ENCODE measurements at regions not wholly inside any gene's neighbourhood (a gene's known extent, or its start where the extent isn't known, plus 50 kb on each side); places are given as distances from the start of the nearest gene placed in this dataset.

DNA sequence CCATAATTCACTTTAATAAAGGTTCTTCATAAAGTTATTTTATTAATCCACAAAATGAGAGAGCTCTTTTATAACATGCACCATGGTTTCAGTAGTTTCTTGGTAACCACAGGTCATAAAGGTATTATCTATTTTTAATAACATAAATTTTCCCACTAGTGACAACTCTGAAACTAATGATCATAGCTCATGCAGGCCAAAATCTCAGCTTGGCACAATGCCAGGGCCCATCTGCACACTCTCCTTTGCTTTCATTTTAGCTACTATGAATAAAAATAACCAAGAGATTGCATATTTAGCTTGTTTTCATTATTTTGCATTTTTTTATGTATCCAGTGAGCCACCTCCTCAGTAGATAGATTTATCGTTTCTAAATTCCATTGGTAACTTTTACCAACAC is 691.8 kb upstream of the CHAC2 start:
- Histone ChIP-seq H3K4me1 (no peaks in the 10 kb centered on the region), H3K4me3 (no peak overlapping the region), H3K27ac (no peak overlapping the region), H3K36me3 (no peaks in the 10 kb centered on the region), H3K27me3 (no peaks in the 10 kb centered on the region), H3K9me3 (no peaks in the 10 kb centered on the region)
- TF ChIP-seq, protein P1, sequence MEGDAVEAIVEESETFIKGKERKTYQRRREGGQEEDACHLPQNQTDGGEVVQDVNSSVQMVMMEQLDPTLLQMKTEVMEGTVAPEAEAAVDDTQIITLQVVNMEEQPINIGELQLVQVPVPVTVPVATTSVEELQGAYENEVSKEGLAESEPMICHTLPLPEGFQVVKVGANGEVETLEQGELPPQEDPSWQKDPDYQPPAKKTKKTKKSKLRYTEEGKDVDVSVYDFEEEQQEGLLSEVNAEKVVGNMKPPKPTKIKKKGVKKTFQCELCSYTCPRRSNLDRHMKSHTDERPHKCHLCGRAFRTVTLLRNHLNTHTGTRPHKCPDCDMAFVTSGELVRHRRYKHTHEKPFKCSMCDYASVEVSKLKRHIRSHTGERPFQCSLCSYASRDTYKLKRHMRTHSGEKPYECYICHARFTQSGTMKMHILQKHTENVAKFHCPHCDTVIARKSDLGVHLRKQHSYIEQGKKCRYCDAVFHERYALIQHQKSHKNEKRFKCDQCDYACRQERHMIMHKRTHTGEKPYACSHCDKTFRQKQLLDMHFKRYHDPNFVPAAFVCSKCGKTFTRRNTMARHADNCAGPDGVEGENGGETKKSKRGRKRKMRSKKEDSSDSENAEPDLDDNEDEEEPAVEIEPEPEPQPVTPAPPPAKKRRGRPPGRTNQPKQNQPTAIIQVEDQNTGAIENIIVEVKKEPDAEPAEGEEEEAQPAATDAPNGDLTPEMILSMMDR (IDR thresholded peaks at IDR 0.05): no peak
- intact Hi-C loops (cut with DNase I; ENCODE audit: low total_unique reads): no loop called here
- DNase-seq: no peak

DNA sequence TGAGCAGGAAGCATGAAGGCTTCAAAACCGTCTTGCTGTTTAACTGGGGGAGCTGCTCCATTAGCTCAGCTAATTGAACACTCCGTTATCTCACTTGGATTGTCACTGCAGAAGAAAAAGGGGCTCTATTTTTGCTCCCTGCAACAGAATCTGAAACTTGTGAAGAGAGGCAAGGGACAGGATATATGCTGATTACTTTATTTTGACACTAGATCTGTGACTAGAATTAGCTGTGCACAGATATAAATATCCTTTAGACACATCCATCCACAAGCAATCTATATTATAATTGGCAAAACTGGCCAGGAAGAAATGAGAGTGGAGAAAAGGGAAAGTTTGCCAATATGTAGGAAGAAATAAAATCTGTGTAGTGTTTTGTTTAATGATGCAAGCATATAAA is 700.1 kb upstream of the CHAC2 start:
- no peaks in the 10 kb centered on the region for H3K9me3 ChIP-seq

DNA sequence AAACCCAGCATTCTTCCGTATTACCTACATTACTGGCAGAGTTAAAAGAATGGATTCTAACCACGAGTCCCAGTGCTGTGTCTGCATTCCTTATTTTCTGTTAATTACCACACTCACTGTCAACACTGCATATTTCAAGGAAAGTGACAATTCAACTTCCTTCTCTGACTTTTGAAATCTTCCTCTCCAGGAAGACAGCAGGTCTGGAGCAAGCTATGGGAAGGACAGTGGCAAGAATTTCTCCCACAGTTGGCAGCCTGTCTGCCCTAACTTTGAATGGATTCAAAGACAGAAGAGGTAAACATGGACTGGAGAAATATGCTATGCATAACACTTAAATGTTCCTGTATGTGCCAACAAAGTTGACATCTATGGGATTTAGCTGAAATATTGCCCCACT is 700.5 kb upstream of the CHAC2 start:
- Histone ChIP-seq H3K27ac (no peak overlapping the region), H3K9me3 (no peaks in the 10 kb centered on the region), H3K36me3 (no peaks in the 10 kb centered on the region), H3K4me3 (no peak overlapping the region), H3K27me3 (no peaks in the 10 kb centered on the region), H3K4me1 (no peaks in the 10 kb centered on the region)
- TF ChIP-seq, protein P1 (IDR thresholded peaks at IDR 0.05): no peak
- DNase-seq: no peak
- intact Hi-C loops (cut with DNase I; ENCODE audit: low total_unique reads): no loop called here

More for the DNA sequence above, 700.1 kb upstream of the CHAC2 start:
- Histone ChIP-seq H3K27ac (no peak overlapping the region), H3K4me1 (no peaks in the 10 kb centered on the region), H3K4me3 (no peak overlapping the region), H3K36me3 (no peaks in the 10 kb centered on the region), H3K27me3 (no peaks in the 10 kb centered on the region)
- TF ChIP-seq, protein P1 (IDR thresholded peaks at IDR 0.05): no peak
- no peak for DNase-seq
- intact Hi-C loops (cut with DNase I; ENCODE audit: low total_unique reads): no loop called here

DNA sequence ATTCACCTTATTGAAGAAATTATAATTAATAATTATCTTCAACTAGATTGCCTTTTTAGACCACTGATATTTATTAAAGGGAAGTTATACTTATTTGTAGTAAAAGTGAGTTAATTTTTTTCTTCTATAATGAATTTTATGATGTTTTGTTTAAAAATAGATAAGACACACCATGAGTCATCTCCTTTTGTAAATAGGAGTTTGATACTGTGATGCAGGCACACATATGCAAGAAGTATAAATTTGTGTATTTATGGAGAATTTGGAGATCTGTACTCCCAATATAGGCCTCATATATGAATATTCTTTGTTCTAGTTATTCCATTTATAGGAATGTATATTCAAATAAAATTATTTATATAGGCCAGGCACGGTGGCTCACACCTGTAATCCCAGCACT is 703.5 kb upstream of the CHAC2 start:
- Histone ChIP-seq H3K4me3 (no peak overlapping the region), H3K9me3 (no peaks in the 10 kb centered on the region), H3K36me3 (no peaks in the 10 kb centered on the region), H3K4me1 (no peaks in the 10 kb centered on the region), H3K27ac (no peak overlapping the region), H3K27me3 (no peaks in the 10 kb centered on the region)
- intact Hi-C loops (cut with DNase I; ENCODE audit: low total_unique reads): no loop called here
- TF ChIP-seq, protein P1 (IDR thresholded peaks at IDR 0.05): no peak
- no peak for DNase-seq

DNA sequence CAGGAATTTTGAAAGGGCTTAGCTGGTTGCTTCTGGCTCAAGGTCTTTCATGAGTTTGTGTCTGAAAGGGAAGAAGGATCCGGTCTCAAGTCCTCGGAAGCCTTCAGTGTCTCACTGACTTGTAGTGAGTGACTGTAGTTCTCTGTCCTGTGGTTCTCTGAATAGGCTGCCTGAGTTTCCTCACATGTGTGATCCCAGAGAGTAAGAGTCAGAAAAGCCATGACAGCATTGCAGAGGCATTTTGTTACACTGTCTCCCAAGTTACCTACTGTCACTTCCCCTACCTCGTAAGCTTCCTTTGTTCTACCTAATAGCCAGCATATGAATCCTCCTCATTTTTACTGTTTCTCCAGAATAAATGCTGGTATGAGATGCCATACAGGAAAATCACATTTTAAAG is 709.1 kb upstream of the CHAC2 start:
- H3K4me3 ChIP-seq: no peak overlapping the region
- H3K36me3 ChIP-seq: no peaks in the 10 kb centered on the region
- intact Hi-C loops (cut with DNase I; ENCODE audit: low total_unique reads): no loop called here
- no peak overlapping the region for H3K27ac ChIP-seq
- H3K27me3 ChIP-seq: no peaks in the 10 kb centered on the region
- DNase-seq: no peak
- no peaks in the 10 kb centered on the region for H3K9me3 ChIP-seq
- H3K4me1 ChIP-seq: no peaks in the 10 kb centered on the region
- TF ChIP-seq, protein P1 (IDR thresholded peaks at IDR 0.05): no peak

DNA sequence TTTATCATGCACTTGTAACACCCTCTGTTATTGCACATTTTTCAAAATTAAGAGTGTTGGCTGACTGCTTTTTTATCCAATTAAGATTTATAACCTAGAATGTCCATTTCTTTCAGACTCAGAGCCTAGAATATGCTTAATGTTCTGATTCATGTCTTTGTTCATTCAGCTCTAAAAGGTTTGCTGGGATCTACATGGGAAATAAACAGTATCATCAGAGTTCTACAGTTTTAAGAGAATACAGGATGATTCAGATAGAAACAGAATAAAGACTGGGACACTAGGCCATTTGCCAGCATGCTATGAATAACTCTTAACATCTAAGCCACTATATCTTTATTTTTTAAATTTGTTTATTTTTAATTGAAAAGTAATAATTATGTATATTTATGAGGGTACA is 713.7 kb upstream of the CHAC2 start:
- peaks cover 0 to 5% (median 0%) of the 10 kb centered on the region in 3 donors for H3K9me3 ChIP-seq
- intact Hi-C loops (cut with DNase I; ENCODE audit: low total_unique reads): no loop called here
- DNase-seq: no peak
- H3K36me3 ChIP-seq: no peaks in the 10 kb centered on the region
- no peaks in the 10 kb centered on the region for H3K4me1 ChIP-seq
- H3K4me3 ChIP-seq: no peak overlapping the region
- TF ChIP-seq, protein P1 (IDR thresholded peaks at IDR 0.05): no peak
- H3K27me3 ChIP-seq: no peaks in the 10 kb centered on the region
- H3K27ac ChIP-seq: no peak overlapping the region
